ENCODE measurements at regions not wholly inside any gene's neighbourhood (a gene's known extent, or its start where the extent isn't known, plus 50 kb on each side); places are given as distances from the start of the nearest gene placed in this dataset.
"Not testable (repeated sequence)": the region's sequence is repeated elsewhere in the genome, so short reads cannot be mapped to it uniquely, and the experiment has no call there.

GRCh38 chr3:20904671-20905070 is 718.7 kb upstream of the SGO1 start:
- DNase-seq: no peak

GRCh38 chr3:20898962-20899361 is 713.0 kb upstream of the SGO1 start:
- DNase-seq: no peak

- no peak for DNase-seq
These were observed 704.1 kb upstream of the SGO1 start for GRCh38 chr3:20890111-20890519.

GRCh38 chr3:20878691-20879090 is 692.7 kb upstream of the SGO1 start:
- DNase-seq: no peak

GRCh38 chr3:20873235-20873634 is 687.2 kb upstream of the SGO1 start:
- no peak for DNase-seq

GRCh38 chr3:20870106-20870899 is 684.3 kb upstream of the SGO1 start:
- no peak for DNase-seq

GRCh38 chr3:20865803-20866202 is 679.8 kb upstream of the SGO1 start:
- DNase-seq: no peak

- no peak for DNase-seq
These were observed 675.4 kb upstream of the SGO1 start for GRCh38 chr3:20861454-20861853.

- DNase-seq: no peak
These were observed 671.6 kb upstream of the SGO1 start for GRCh38 chr3:20857636-20858035.

- DNase-seq: no peak
These were observed 667.9 kb upstream of the SGO1 start for GRCh38 chr3:20853890-20854289.

GRCh38 chr3:20852712-20853111 is 666.7 kb upstream of the SGO1 start:
- no peak for DNase-seq

GRCh38 chr3:20849975-20850374 is 664.0 kb upstream of the SGO1 start:
- DNase-seq: no peak

GRCh38 chr3:20846832-20847231 is 660.8 kb upstream of the SGO1 start:
- no peak for DNase-seq

GRCh38 chr3:20846066-20846465 is 660.1 kb upstream of the SGO1 start:
- DNase-seq: no peak

- no peak for DNase-seq
These were observed 658.8 kb upstream of the SGO1 start for GRCh38 chr3:20844851-20845250.

- DNase-seq: no peak
These were observed 656.8 kb upstream of the SGO1 start for GRCh38 chr3:20842594-20843436.

GRCh38 chr3:20842002-20842401 is 656.0 kb upstream of the SGO1 start:
- DNase-seq: no peak

- DNase-seq: no peak
These were observed 651.8 kb upstream of the SGO1 start for GRCh38 chr3:20837676-20838302.

- DNase-seq: no peak
These were observed 650.8 kb upstream of the SGO1 start for GRCh38 chr3:20836801-20837200.

- DNase-seq: no peak
These were observed 647.0 kb upstream of the SGO1 start for GRCh38 chr3:20832963-20833362.

GRCh38 chr3:20822251-20822650 is 636.2 kb upstream of the SGO1 start:
- no peak for DNase-seq

- not testable (repeated sequence) for DNase-seq
These were observed 634.9 kb upstream of the SGO1 start for GRCh38 chr3:20820872-20821271.

- no peak for DNase-seq
These were observed 625.6 kb upstream of the SGO1 start for GRCh38 chr3:20811631-20812030.

- no peak for DNase-seq
These were observed 625.0 kb upstream of the SGO1 start for GRCh38 chr3:20811006-20811405.

All from CD4-positive, alpha-beta T cell treated with Interleukin-4 for 4 hours (primary cell).